Skeletal muscle tissue (tissue), 3 donors: ENCODE measurements at regions not wholly inside any gene's neighbourhood (a gene's known extent, or its start where the extent isn't known, plus 50 kb on each side); places are given as distances from the start of the nearest gene placed in this dataset.

Experiments
- H3K27ac ChIP-seq: one replicate; pipeline ENCODE4 v1.7.0; 2013; ENCODE audit warnings: mild to moderate bottlenecking, low read depth, low read length, inconsistent platforms
- H3K27me3 ChIP-seq, 3 donors: one replicate each; pipeline ENCODE4 v1.7.0; 2013; ENCODE audit warnings: low read length in 3 of 3; ENCODE audit not compliant: control insufficient read depth in 3 of 3, insufficient read depth in 3 of 3
- H3K36me3 ChIP-seq, 3 donors: one replicate each; pipeline ENCODE4 v1.7.0; 2013; ENCODE audit warnings: low read length in 3 of 3; ENCODE audit not compliant: control insufficient read depth in 3 of 3, insufficient read depth in 3 of 3
- H3K4me1 ChIP-seq, 3 donors: one replicate each; pipeline ENCODE4 v1.7.0; 2013; ENCODE audit warnings: low read length in 3 of 3, mild to moderate bottlenecking in 3 of 3; ENCODE audit not compliant: control insufficient read depth in 3 of 3, insufficient read depth in 3 of 3
- H3K4me3 ChIP-seq, 3 donors: one replicate each; pipeline ENCODE4 v1.7.0; 2013; ENCODE audit warnings: low read length in 3 of 3
- H3K9ac ChIP-seq, 3 donors: one replicate each; pipeline ENCODE4 v1.7.0; 2013; ENCODE audit warnings: low read length in 3 of 3, mild to moderate bottlenecking in 3 of 3, moderate library complexity in 2 of 3, low read depth in 1 of 3
- H3K9me3 ChIP-seq, 3 donors: one replicate each; pipeline ENCODE4 v1.7.0; 2013; ENCODE audit warnings: low read length in 3 of 3; ENCODE audit not compliant: control insufficient read depth in 3 of 3
- donor health status: Osteomylitis.

GRCh38 chr13:68168448-68168847 is 938.3 kb upstream of the PCDH9 start:
- no peaks in the 10 kb centered on the region for H3K9me3 ChIP-seq
- H3K4me1 ChIP-seq: no peaks in the 10 kb centered on the region
- no peaks in the 10 kb centered on the region for H3K27me3 ChIP-seq

GRCh38 chr13:68160466-68160865 is 930.3 kb upstream of the PCDH9 start:
- no peaks in the 10 kb centered on the region for H3K4me1 ChIP-seq
- H3K9me3 ChIP-seq: no peaks in the 10 kb centered on the region
- H3K27ac ChIP-seq: no peak overlapping the region
- H3K4me3 ChIP-seq: no peak overlapping the region
- H3K27me3 ChIP-seq: no peaks in the 10 kb centered on the region
- H3K9ac ChIP-seq: no peak overlapping the region
- no peaks in the 10 kb centered on the region for H3K36me3 ChIP-seq

More at GRCh38 chr13:68168448-68168847, 938.3 kb upstream of the PCDH9 start:
- no peak overlapping the region for H3K4me3 ChIP-seq
- H3K27ac ChIP-seq: no peak overlapping the region
- H3K36me3 ChIP-seq: no peaks in the 10 kb centered on the region
- H3K9ac ChIP-seq: no peak overlapping the region

DNA sequence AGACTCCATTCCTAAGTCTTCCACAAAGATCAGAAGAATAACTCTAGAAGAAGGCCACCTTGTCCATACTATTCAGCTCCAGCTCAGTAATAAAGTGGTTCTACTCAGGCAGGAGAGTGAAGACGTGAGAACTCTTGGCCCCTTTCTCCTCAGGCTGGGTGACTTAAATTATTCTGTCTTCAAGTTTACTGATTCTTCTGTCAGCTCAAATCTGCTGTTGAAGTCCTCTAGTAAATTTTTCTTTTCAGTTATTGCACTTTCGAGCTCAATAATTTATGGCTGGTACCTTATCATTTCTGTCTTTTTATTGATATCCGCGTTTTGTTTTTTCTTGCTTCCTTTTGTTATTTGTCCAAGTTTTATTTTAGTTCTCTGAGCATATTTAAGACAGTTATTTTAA is 922.3 kb upstream of the PCDH9 start:
- Histone ChIP-seq H3K27ac (no peak overlapping the region), H3K9me3 (no peaks in the 10 kb centered on the region), H3K27me3 (no peaks in the 10 kb centered on the region), H3K36me3 (no peaks in the 10 kb centered on the region), H3K9ac (no peak overlapping the region), H3K4me1 (no peaks in the 10 kb centered on the region), H3K4me3 (no peak overlapping the region)

DNA sequence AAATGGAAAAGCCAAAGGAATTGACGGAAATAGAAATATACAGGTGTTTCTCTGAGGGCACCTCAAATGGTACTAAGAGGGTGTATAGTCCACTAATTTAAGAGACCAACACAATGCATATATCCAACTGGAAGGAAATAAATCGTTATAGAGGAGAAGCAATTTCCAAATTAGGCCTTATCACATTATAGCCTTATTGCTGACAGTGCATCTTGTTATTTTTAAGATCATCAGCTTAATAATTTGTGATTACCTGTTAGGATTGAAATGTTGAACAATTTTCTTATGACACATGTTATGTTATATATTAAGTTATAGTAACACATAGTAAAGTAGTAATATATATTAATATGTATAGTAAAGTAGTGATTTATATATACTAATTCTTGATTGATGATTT is 915.7 kb upstream of the PCDH9 start:
- H3K9me3 ChIP-seq: no peaks in the 10 kb centered on the region

GRCh38 chr13:68128297-68128915 is 898.3 kb upstream of the PCDH9 start:
- Histone ChIP-seq H3K4me3 (no peak overlapping the region), H3K4me1 (no peaks in the 10 kb centered on the region), H3K36me3 (no peaks in the 10 kb centered on the region), H3K9ac (no peak overlapping the region), H3K27ac (no peak overlapping the region), H3K9me3 (no peaks in the 10 kb centered on the region), H3K27me3 (no peaks in the 10 kb centered on the region)

More for the DNA sequence above, 915.7 kb upstream of the PCDH9 start:
- no peaks in the 10 kb centered on the region for H3K36me3 ChIP-seq
- H3K9ac ChIP-seq: no peak overlapping the region
- H3K27me3 ChIP-seq: no peaks in the 10 kb centered on the region
- no peak overlapping the region for H3K4me3 ChIP-seq
- H3K4me1 ChIP-seq: no peaks in the 10 kb centered on the region
- H3K27ac ChIP-seq: no peak overlapping the region

GRCh38 chr13:68125087-68125480 is 894.9 kb upstream of the PCDH9 start:
- Histone ChIP-seq H3K36me3 (no peaks in the 10 kb centered on the region), H3K4me1 (no peaks in the 10 kb centered on the region), H3K4me3 (no peak overlapping the region), H3K9me3 (no peaks in the 10 kb centered on the region), H3K27ac (no peak overlapping the region), H3K9ac (no peak overlapping the region), H3K27me3 (no peaks in the 10 kb centered on the region)

- Histone ChIP-seq H3K4me1 (no peaks in the 10 kb centered on the region), H3K27ac (no peak overlapping the region), H3K36me3 (no peaks in the 10 kb centered on the region), H3K4me3 (no peak overlapping the region), H3K9me3 (no peaks in the 10 kb centered on the region), H3K9ac (no peak overlapping the region), H3K27me3 (no peaks in the 10 kb centered on the region)
Measured at GRCh38 chr13:68124437-68125086, 894.4 kb upstream of the PCDH9 start.

GRCh38 chr13:68110178-68110768 is 880.1 kb upstream of the PCDH9 start:
- Histone ChIP-seq H3K4me1 (no peaks in the 10 kb centered on the region), H3K9me3 (peaks cover 0 to 12% (median 3%) of the 10 kb centered on the region in 3 donors), H3K36me3 (no peaks in the 10 kb centered on the region), H3K27ac (no peak overlapping the region), H3K4me3 (no peak overlapping the region), H3K9ac (no peak overlapping the region), H3K27me3 (no peaks in the 10 kb centered on the region)

GRCh38 chr13:68107667-68108066 is 877.5 kb upstream of the PCDH9 start:
- Histone ChIP-seq H3K27me3 (no peaks in the 10 kb centered on the region), H3K36me3 (no peaks in the 10 kb centered on the region), H3K27ac (no peak overlapping the region), H3K9ac (no peak overlapping the region), H3K4me1 (no peaks in the 10 kb centered on the region), H3K9me3 (peaks cover 0 to 12% (median 3%) of the 10 kb centered on the region in 3 donors), H3K4me3 (no peak overlapping the region)

DNA sequence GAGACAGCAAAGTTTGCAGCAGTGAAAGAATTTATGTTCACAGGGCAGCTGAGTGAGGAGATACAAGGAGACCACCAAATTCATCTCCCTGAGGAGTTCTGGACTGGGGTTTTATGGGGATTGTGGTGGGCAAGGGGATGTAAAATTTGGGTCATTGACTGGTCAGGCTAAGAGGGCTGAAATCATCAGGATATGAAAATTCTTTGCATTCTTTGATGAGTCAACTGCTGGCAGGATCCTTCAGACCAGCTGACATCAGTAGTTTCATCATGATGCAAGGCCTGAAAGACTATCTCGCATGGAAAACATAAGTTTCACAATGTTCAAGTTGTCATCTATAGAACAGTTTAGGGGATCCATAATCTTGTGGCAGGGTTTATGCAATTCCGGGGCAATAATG is 869.5 kb upstream of the PCDH9 start:
- no peaks in the 10 kb centered on the region for H3K36me3 ChIP-seq
- no peak overlapping the region for H3K9ac ChIP-seq
- H3K4me3 ChIP-seq: no peak overlapping the region
- no peak overlapping the region for H3K27ac ChIP-seq
- no peaks in the 10 kb centered on the region for H3K4me1 ChIP-seq
- no peaks in the 10 kb centered on the region for H3K27me3 ChIP-seq
- no peaks in the 10 kb centered on the region for H3K9me3 ChIP-seq
